GM12872 (cell line): ENCODE measurements at regions not wholly inside any gene's neighbourhood (a gene's known extent, or its start where the extent isn't known, plus 50 kb on each side); places are given as distances from the start of the nearest gene placed in this dataset.

Source experiments
- TF ChIP-seq, protein P1 (sequence below): IDR thresholded peaks from 3 replicates; pipeline ENCODE4 v1.5.1; 2011; ENCODE audit warnings: low read depth, mild to moderate bottlenecking, low read length, moderate library complexity; ENCODE audit not compliant: insufficient read depth

DNA sequence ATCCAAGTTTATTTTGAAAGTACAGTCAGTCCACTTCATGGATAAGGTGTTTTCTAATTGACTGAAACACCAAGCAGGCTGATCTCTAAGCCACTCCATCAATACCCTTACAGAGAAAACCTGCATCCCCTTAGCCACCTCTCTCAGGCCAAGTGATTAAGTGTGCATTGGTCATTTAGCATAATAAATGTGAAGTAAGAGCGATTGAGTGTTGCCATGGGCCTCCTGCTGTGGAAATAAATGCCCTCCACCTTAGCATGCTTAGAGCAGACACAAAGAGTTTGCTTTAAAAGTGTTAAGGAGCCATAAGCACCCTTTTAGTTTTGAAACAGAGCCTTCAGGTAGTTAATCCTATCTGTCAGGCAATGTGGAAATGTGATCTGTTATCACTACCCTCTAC is 386.5 kb downstream of the GPAT3 start:
- TF ChIP-seq, protein P1, sequence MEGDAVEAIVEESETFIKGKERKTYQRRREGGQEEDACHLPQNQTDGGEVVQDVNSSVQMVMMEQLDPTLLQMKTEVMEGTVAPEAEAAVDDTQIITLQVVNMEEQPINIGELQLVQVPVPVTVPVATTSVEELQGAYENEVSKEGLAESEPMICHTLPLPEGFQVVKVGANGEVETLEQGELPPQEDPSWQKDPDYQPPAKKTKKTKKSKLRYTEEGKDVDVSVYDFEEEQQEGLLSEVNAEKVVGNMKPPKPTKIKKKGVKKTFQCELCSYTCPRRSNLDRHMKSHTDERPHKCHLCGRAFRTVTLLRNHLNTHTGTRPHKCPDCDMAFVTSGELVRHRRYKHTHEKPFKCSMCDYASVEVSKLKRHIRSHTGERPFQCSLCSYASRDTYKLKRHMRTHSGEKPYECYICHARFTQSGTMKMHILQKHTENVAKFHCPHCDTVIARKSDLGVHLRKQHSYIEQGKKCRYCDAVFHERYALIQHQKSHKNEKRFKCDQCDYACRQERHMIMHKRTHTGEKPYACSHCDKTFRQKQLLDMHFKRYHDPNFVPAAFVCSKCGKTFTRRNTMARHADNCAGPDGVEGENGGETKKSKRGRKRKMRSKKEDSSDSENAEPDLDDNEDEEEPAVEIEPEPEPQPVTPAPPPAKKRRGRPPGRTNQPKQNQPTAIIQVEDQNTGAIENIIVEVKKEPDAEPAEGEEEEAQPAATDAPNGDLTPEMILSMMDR, result no peak

DNA sequence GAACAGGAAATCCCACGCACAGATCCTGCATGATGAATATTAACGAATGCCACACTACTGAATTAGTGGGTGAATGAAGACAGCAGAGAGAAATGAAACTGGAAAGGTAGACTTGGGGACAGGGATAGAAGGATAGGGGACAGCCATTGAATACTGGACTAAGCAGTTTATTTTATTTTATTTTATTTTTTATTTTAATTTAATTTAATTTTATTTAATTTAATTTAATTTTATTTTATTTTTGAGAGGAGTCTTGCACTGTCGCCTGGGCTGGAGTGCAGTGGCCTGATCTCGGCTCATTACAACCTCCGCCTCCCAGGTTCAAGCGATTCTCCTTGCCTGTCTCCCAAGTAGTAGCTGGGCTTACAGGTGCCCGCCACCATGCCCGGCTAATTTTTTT is 385.2 kb downstream of the GPAT3 start:
- TF ChIP-seq, protein P1, result no peak

DNA sequence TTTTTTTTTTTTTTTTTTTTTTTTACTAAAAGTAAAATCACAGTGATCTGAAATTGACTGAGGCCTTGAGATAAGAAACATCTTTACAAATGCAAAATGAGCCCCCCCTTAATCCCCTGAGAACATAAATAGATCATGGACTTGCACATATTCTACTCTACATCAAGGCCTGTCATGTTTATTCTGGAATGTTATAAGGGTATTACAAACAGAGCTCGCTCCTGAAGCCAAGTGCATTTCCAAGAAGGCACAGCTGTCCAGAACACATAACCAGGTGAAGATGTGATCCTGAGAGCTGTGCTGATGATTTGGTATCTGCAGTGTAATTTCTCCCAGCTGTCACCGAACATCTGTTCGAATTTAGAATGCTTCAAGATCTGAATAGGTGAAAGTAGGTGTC is 384.5 kb downstream of the GPAT3 start:
- TF ChIP-seq, protein P1, result no peak

DNA sequence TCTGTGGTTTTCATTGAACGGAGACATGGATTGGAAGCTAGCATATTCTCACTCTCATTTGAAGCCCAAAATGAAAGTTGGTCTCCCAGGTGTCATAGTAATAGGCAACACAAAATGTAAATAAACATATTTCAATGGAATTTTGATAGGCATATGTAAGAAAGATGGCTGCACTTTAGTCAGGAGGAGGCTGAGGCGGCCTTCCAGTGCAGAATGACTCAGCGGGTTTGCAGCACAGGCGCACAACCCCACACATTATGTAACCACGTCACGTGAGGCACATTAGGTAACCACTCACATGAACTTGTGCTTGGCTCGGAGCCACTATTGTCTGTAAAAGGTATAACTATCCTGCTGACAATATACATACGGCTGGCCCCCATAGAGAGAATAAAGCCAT is 381.7 kb downstream of the GPAT3 start:
- TF ChIP-seq, protein P1, result no peak

DNA sequence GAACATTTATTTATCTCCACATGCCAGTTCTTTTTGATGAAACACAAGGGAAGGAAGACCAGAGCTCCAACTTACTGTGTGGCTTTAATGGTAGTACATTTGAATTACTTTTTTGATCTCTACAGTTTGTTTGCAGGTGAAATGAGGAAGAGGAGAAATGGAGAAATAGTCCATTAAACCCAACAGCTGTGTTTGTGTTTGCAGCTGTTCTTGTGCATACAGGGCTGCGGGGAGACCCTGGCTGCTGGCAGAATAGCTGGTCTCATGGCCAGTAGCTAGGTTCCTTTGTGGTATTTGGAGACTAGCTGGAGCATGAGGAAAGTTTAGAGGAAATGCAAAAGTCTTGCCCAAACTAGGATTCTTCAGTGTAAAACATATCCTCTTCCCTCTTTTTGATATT is 374.8 kb downstream of the GPAT3 start:
- TF ChIP-seq, protein P1, result no peak

DNA sequence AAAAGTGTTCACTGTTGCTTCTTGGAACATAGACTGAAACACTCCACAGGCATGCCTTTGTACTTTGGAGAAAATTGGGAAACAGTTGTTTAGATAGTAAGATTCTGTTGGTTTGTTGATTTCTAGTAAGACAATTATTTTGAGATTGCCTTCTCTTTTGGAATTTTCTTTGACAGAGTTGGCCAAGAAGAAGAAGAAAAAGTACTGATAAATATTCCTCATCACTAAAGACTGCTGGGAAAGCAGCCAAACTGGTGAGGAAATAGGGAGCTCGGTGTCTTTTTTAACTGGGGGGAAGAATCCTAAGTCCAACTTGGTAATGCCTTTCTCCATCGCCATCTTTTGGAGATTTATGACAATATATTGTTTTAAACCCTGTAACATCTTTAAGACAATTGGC is 370.7 kb downstream of the GPAT3 start:
- TF ChIP-seq, protein P1, result no peak

DNA sequence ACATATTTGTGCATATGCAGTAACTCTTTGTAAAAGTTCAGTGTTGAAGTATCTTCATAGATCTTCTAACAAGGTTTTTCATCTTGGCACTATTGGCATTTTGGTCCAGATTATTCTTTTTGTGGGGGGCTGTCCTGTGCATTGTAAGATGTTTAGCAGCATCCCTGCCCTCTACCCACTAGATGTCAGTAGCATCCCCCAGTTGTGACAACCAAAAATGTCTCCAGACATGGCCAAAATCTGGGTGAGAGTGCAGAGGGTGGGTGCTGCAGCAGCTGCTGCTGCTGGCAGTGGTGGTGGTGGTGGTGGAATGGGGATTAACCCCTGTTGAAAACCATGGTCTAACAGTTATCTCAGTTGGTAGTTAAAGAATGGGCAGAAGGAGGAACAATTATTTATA is 370.0 kb downstream of the GPAT3 start:
- TF ChIP-seq, protein P1, result peak; percentile 46; the same call in 2 of the 3 replicates

DNA sequence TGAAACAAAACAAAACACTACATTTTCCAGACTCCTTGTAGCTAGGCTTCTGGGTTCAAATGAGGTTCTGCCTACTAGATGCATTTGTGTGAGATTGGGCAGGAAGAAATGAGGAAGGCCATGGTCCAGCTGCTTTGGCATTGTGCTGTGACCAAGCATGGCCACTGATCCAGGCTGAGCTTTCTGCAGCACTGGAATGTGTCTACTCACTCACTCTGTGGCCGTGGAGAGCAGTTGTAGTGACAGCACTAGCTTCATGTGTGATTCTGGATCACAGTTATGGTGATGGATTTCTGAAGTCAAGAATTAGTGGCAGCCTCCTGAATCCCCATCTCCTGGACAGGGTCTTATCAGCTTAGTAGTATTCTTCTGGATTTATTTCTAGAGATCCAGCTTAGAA is 358.9 kb downstream of the GPAT3 start:
- TF ChIP-seq, protein P1, result no peak
